ENCODE measurements at regions not wholly inside any gene's neighbourhood (a gene's known extent, or its start where the extent isn't known, plus 50 kb on each side); places are given as distances from the start of the nearest gene placed in this dataset.

GRCh38 chr14:40842816-40843215 lies 763.9 kb upstream of the LRFN5 start:
- intact Hi-C loops (cut with DNase I; ENCODE audit: low total_unique reads), result no loop called here
- no peak overlapping the region for H3K4me3 ChIP-seq (ENCODE audit: low read depth, poor library complexity, severe bottlenecking)
- no peak for TF ChIP-seq CTCF (IDR thresholded peaks at IDR 0.05)
- no peak for TF ChIP-seq POLR2A (IDR thresholded peaks at IDR 0.05)
- no peak for DNase-seq (ENCODE audit: low spot score in 2 of 2)

- 19 to 24% methylated on average over 1 of the region's 1 CpG for WGBS, 2 donors
- intact Hi-C loops (cut with DNase I; ENCODE audit: low total_unique reads), result no loop called here
- TF ChIP-seq CTCF (IDR thresholded peaks at IDR 0.05) (no peak), POLR2A (IDR thresholded peaks at IDR 0.05) (no peak)
- no peak for DNase-seq (ENCODE audit: low spot score in 2 of 2)
- H3K4me3 ChIP-seq (ENCODE audit: low read depth, poor library complexity, severe bottlenecking), result no peak overlapping the region
Measured at GRCh38 chr14:40841886-40842285, 764.8 kb upstream of the LRFN5 start.

GRCh38 chr14:40838601-40839000 lies 768.1 kb upstream of the LRFN5 start:
- no peak for TF ChIP-seq POLR2A (IDR thresholded peaks at IDR 0.05)
- TF ChIP-seq CTCF (IDR thresholded peaks at IDR 0.05), result no peak
- intact Hi-C loops (cut with DNase I; ENCODE audit: low total_unique reads), result no loop called here
- WGBS, 2 donors, result 71 to 76% methylated on average over 2 of the region's 2 CpGs
- no peak overlapping the region for H3K4me3 ChIP-seq (ENCODE audit: low read depth, poor library complexity, severe bottlenecking)
- no peak for DNase-seq (ENCODE audit: low spot score in 2 of 2)

GRCh38 chr14:40806471-40806870 lies 800.2 kb upstream of the LRFN5 start:
- intact Hi-C loops (cut with DNase I; ENCODE audit: low total_unique reads), result no loop called here
- no peak overlapping the region for H3K4me3 ChIP-seq (ENCODE audit: low read depth, poor library complexity, severe bottlenecking)
- DNase-seq (ENCODE audit: low spot score in 2 of 2), result no peak
- TF ChIP-seq POLR2A (IDR thresholded peaks at IDR 0.05), result no peak
- TF ChIP-seq CTCF (IDR thresholded peaks at IDR 0.05), result no peak

- intact Hi-C loops (cut with DNase I; ENCODE audit: low total_unique reads), result no loop called here
- DNase-seq (ENCODE audit: low spot score in 2 of 2), result no peak
- WGBS, 2 donors, result 54 to 71% methylated on average over 1 of the region's 1 CpG
- no peak overlapping the region for H3K4me3 ChIP-seq (ENCODE audit: low read depth, poor library complexity, severe bottlenecking)
- TF ChIP-seq POLR2A (IDR thresholded peaks at IDR 0.05), result no peak
- TF ChIP-seq CTCF (IDR thresholded peaks at IDR 0.05), result no peak
Measured at GRCh38 chr14:40796168-40796567, 810.5 kb upstream of the LRFN5 start.

- H3K4me3 ChIP-seq (ENCODE audit: low read depth, poor library complexity, severe bottlenecking), result no peak overlapping the region
- WGBS, 2 donors, result 80 to 92% methylated on average over 9 of the region's 9 CpGs
- no peak for TF ChIP-seq POLR2A (IDR thresholded peaks at IDR 0.05)
- TF ChIP-seq CTCF (IDR thresholded peaks at IDR 0.05), result no peak
- DNase-seq (ENCODE audit: low spot score in 2 of 2), result no peak
- intact Hi-C loops (cut with DNase I; ENCODE audit: low total_unique reads), result no loop called here
Measured at GRCh38 chr14:40784860-40785259, 821.8 kb upstream of the LRFN5 start.
